GM21367 (cell line): ENCODE measurements at regions not wholly inside any gene's neighbourhood (a gene's known extent, or its start where the extent isn't known, plus 50 kb on each side); places are given as distances from the start of the nearest gene placed in this dataset.

Source experiments
- ATAC-seq: cut with Tn5 transposase; IDR thresholded peaks from one replicate; pipeline ENCODE4 v1.9.1; 2021; ENCODE audit not compliant: unreplicated experiment

GRCh38 chr1:82628887-82629286 lies 828.2 kb downstream of the ADGRL2 start:
- ATAC-seq: no peak

- ATAC-seq: no peak
Measured at GRCh38 chr1:82625537-82625936, 824.8 kb downstream of the ADGRL2 start.

GRCh38 chr1:82621076-82621475 lies 820.3 kb downstream of the ADGRL2 start:
- ATAC-seq: no peak

GRCh38 chr1:82614090-82614489 lies 813.4 kb downstream of the ADGRL2 start:
- ATAC-seq: no peak

- ATAC-seq: no peak
Measured at GRCh38 chr1:82612986-82613385, 812.3 kb downstream of the ADGRL2 start.

- ATAC-seq: no peak
Measured at GRCh38 chr1:82606546-82606945, 805.8 kb downstream of the ADGRL2 start.

- no peak for ATAC-seq
Measured at GRCh38 chr1:82604524-82604923, 803.8 kb downstream of the ADGRL2 start.

GRCh38 chr1:82600314-82600713 lies 799.6 kb downstream of the ADGRL2 start:
- no peak for ATAC-seq

- no peak for ATAC-seq
Measured at GRCh38 chr1:82598812-82599211, 798.1 kb downstream of the ADGRL2 start.

GRCh38 chr1:82598337-82598736 lies 797.6 kb downstream of the ADGRL2 start:
- ATAC-seq: no peak

- no peak for ATAC-seq
Measured at GRCh38 chr1:82597649-82598048, 796.9 kb downstream of the ADGRL2 start.

GRCh38 chr1:82597141-82597540 lies 796.4 kb downstream of the ADGRL2 start:
- ATAC-seq: no peak

- ATAC-seq: no peak
Measured at GRCh38 chr1:82593561-82593960, 792.8 kb downstream of the ADGRL2 start.

- no peak for ATAC-seq
Measured at GRCh38 chr1:82589588-82589987, 788.9 kb downstream of the ADGRL2 start.

- no peak for ATAC-seq
Measured at GRCh38 chr1:82587371-82587770, 786.6 kb downstream of the ADGRL2 start.

GRCh38 chr1:82586473-82586872 lies 785.7 kb downstream of the ADGRL2 start:
- no peak for ATAC-seq

- ATAC-seq: no peak
Measured at GRCh38 chr1:82582347-82582746, 781.6 kb downstream of the ADGRL2 start.

GRCh38 chr1:82578086-82578726 lies 777.5 kb downstream of the ADGRL2 start:
- ATAC-seq: no peak

GRCh38 chr1:82567348-82567747 lies 766.6 kb downstream of the ADGRL2 start:
- no peak for ATAC-seq

GRCh38 chr1:82565546-82565945 lies 764.8 kb downstream of the ADGRL2 start:
- ATAC-seq: no peak

- ATAC-seq: no peak
Measured at GRCh38 chr1:82565146-82565545, 764.4 kb downstream of the ADGRL2 start.

- no peak for ATAC-seq
Measured at GRCh38 chr1:82564333-82564732, 763.6 kb downstream of the ADGRL2 start.

GRCh38 chr1:82562448-82562847 lies 761.7 kb downstream of the ADGRL2 start:
- ATAC-seq: no peak
